ENCODE measurements at regions not wholly inside any gene's neighbourhood (a gene's known extent, or its start where the extent isn't known, plus 50 kb on each side); places are given as distances from the start of the nearest gene placed in this dataset.

DNA sequence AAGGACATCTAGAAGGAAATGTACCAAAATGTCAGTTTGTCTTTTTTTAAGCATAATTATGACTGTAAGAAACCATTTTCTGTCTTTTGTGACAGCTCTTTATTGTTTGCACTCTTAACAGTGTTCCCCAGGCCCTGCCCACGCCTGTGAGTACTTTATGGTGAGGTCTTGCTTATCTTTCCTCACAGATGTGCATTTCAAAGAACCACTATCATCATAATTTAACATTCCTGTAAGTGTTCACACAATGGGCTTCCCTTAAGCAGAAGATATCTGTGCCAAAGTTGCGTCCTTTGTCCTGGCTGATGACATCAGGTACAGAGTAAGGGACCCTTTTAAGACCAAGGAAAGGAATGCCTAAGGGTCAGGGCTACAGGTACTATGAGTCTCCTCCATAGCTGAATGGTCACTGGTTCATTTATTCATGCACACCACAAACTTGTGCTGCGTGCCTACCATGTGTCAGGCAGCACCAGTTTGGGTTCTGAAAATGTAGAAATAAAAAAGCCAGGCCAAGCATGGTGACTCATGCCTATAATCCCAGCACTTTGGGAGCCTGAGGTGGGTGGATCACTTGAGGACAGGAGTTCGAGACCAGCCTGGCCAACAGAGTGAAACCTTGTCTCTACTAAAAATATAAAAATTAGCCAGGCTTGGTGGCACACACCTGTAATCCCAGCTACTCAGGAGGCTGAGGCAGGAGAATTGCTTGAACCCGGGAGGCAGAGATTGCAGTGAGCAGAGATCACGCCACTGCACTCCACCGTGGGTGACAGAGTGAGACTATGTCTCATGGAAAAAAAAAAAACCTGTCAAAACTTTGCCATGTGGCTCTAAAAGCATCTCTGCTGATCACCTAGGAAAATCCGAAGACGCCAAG, 55.4 kb upstream of the NLK start:
- ChIA-PET POLR2A (no interaction called here), CTCF (no interaction called here)
- TF ChIP-seq, protein P1, sequence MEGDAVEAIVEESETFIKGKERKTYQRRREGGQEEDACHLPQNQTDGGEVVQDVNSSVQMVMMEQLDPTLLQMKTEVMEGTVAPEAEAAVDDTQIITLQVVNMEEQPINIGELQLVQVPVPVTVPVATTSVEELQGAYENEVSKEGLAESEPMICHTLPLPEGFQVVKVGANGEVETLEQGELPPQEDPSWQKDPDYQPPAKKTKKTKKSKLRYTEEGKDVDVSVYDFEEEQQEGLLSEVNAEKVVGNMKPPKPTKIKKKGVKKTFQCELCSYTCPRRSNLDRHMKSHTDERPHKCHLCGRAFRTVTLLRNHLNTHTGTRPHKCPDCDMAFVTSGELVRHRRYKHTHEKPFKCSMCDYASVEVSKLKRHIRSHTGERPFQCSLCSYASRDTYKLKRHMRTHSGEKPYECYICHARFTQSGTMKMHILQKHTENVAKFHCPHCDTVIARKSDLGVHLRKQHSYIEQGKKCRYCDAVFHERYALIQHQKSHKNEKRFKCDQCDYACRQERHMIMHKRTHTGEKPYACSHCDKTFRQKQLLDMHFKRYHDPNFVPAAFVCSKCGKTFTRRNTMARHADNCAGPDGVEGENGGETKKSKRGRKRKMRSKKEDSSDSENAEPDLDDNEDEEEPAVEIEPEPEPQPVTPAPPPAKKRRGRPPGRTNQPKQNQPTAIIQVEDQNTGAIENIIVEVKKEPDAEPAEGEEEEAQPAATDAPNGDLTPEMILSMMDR (IDR thresholded peaks at IDR 0.05): no peak
- Histone ChIP-seq H3K9me3 (ENCODE audit: control insufficient read depth in 1 of 2, insufficient read depth in 1 of 2, low read length in 2 of 2) (no peaks in the 10 kb centered on the region), H3K27me3 (ENCODE audit: control insufficient read depth in 1 of 2, insufficient read depth in 2 of 2, low read length in 2 of 2) (peaks cover 7 to 18% of the 10 kb centered on the region in 2 experiments), H3K4me3 (ENCODE audit: low read length) (no peak overlapping the region), H3K27ac (ENCODE audit: low read depth in 1 of 2, low read length in 2 of 2) (no peak overlapping the region), H3K36me3 (ENCODE audit: insufficient read depth, low read length) (no peaks in the 10 kb centered on the region), H3K4me1 (ENCODE audit: insufficient read depth, low read length) (peaks cover 7% of the 10 kb centered on the region)
- H3K27ac Mint-ChIP-seq: no peak overlapping the region
- peaks cover 7% of the 10 kb centered on the region for H3K4me1 Mint-ChIP-seq (ENCODE audit: low read depth)
- H3K27me3 Mint-ChIP-seq: peaks cover 31% of the 10 kb centered on the region
- no peaks in the 10 kb centered on the region for H3K9me3 Mint-ChIP-seq
- intact Hi-C loops (cut with DNase I, micrococcal nuclease): no loop called here
- H3K4me3 Mint-ChIP-seq: no peak overlapping the region
- DNase-seq (no peak), ATAC-seq (ENCODE audit: poor library complexity) (no peak)
- no peaks in the 10 kb centered on the region for H3K36me3 Mint-ChIP-seq (ENCODE audit: low read depth)

DNA sequence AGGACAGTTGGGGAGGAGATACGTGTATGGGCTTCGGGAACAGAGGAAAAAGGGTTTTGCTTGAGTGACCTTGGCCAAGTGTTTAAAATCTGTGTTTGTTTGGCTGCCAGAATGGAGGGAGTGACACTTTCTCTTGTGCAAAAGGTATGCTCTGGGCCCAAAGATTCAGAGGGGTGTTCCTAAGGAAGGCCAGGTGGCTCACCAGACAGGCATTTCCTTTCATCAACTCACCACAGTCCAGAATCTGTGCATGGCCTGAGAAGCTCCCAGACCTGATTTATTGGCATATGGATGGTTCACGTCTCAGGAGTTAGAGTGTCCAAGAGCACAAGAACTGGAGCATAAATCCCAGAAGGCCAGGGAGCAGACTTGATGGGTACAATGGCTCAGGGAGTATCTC, 53.4 kb upstream of the NLK start:
- ChIA-PET POLR2A (no interaction called here), CTCF (no interaction called here)
- H3K4me1 ChIP-seq (ENCODE audit: insufficient read depth, low read length): peaks cover 7% of the 10 kb centered on the region

DNA sequence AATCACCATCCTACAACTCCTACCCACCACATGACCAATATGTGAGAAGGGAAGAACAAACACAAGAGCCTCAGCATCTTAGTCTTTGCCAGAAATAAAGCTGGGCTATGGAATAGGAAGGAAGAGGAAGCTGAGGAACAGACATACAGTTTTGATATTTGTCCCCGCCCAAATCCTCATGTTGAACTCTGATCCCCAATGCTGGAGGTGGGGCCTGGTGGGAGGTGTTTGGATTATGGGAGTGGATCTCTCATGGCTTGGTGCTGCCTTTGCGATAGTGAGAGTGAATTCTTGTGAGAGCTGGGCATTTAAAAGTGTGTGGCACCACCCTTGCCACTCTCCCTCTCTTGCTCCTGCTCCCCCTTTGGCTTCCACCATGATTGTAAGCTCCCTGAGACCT, 52.4 kb upstream of the NLK start:
- no peaks in the 10 kb centered on the region for H3K36me3 Mint-ChIP-seq (ENCODE audit: low read depth)
- Histone ChIP-seq H3K9me3 (ENCODE audit: control insufficient read depth in 1 of 2, insufficient read depth in 1 of 2, low read length in 2 of 2) (no peaks in the 10 kb centered on the region), H3K27me3 (ENCODE audit: control insufficient read depth in 1 of 2, insufficient read depth in 2 of 2, low read length in 2 of 2) (peaks cover 6 to 17% of the 10 kb centered on the region in 2 experiments), H3K4me3 (ENCODE audit: low read length) (no peak overlapping the region), H3K4me1 (ENCODE audit: insufficient read depth, low read length) (peaks cover 3% of the 10 kb centered on the region), H3K27ac (ENCODE audit: low read depth in 1 of 2, low read length in 2 of 2) (no peak overlapping the region), H3K36me3 (ENCODE audit: insufficient read depth, low read length) (no peaks in the 10 kb centered on the region)
- no peak overlapping the region for H3K4me3 Mint-ChIP-seq
- intact Hi-C loops (cut with DNase I, micrococcal nuclease): no loop called here
- no peak overlapping the region for H3K27ac Mint-ChIP-seq
- TF ChIP-seq, protein P1 (IDR thresholded peaks at IDR 0.05): no peak
- ChIA-PET CTCF (no interaction called here), POLR2A (no interaction called here)
- peaks cover 4% of the 10 kb centered on the region for H3K4me1 Mint-ChIP-seq (ENCODE audit: low read depth)
- DNase-seq (no peak), ATAC-seq (ENCODE audit: poor library complexity) (no peak)
- H3K9me3 Mint-ChIP-seq: no peaks in the 10 kb centered on the region
- H3K27me3 Mint-ChIP-seq: peaks cover 13% of the 10 kb centered on the region

More for the DNA sequence above, 53.4 kb upstream of the NLK start:
- Histone ChIP-seq H3K36me3 (ENCODE audit: insufficient read depth, low read length) (no peaks in the 10 kb centered on the region), H3K9me3 (ENCODE audit: control insufficient read depth in 1 of 2, insufficient read depth in 1 of 2, low read length in 2 of 2) (no peaks in the 10 kb centered on the region), H3K27me3 (ENCODE audit: control insufficient read depth in 1 of 2, insufficient read depth in 2 of 2, low read length in 2 of 2) (peaks cover 16 to 18% of the 10 kb centered on the region in 2 experiments), H3K4me3 (ENCODE audit: low read length) (no peak overlapping the region), H3K27ac (ENCODE audit: low read depth in 1 of 2, low read length in 2 of 2) (no peak overlapping the region)
- Mint-ChIP-seq H3K27ac (no peak overlapping the region), H3K4me1 (ENCODE audit: low read depth) (peaks cover 7% of the 10 kb centered on the region), H3K4me3 (no peak overlapping the region), H3K9me3 (no peaks in the 10 kb centered on the region), H3K27me3 (peaks cover 21% of the 10 kb centered on the region), H3K36me3 (ENCODE audit: low read depth) (no peaks in the 10 kb centered on the region)
- intact Hi-C loops (cut with DNase I, micrococcal nuclease): no loop called here
- DNase-seq: no peak
- ATAC-seq (ENCODE audit: poor library complexity): no peak
- TF ChIP-seq, protein P1 (IDR thresholded peaks at IDR 0.05): no peak
